Lung (tissue), 11 donors: ENCODE measurements at regions not wholly inside any gene's neighbourhood (a gene's known extent, or its start where the extent isn't known, plus 50 kb on each side); places are given as distances from the start of the nearest gene placed in this dataset.

Experiments used
- ATAC-seq: fragments of 200-7000 bp; cut with Tn5 transposase; one replicate; pipeline ENCODE4 v1.9.1; 2020; ENCODE audit warnings: moderate number of reproducible peaks; ENCODE audit not compliant: insufficient read depth, low FRiP score
- DNase-seq, 3 donors: peaks; one replicate each; pipeline ENCODE4 v3.0.0-alpha.2; 2013 to 2017
- H3K27ac ChIP-seq, 2 donors: one replicate each; pipeline ENCODE4 v1.5.1; 2013; ENCODE audit warnings: mild to moderate bottlenecking in 2 of 2, moderate library complexity in 2 of 2, control low read depth in 1 of 2, inconsistent platforms in 1 of 2, low read depth in 1 of 2, low read length in 1 of 2
- H3K27me3 ChIP-seq, 3 donors: one replicate each; pipeline ENCODE4 v1.5.1; 2013; ENCODE audit warnings: low read length in 2 of 3; ENCODE audit not compliant: control insufficient read depth in 3 of 3, insufficient read depth in 3 of 3
- H3K36me3 ChIP-seq, 4 donors: one replicate each; pipeline ENCODE4 v1.5.1; 2013; ENCODE audit warnings: low read length in 4 of 4, mild to moderate bottlenecking in 1 of 4, moderate library complexity in 1 of 4; ENCODE audit not compliant: control insufficient read depth in 4 of 4, insufficient read depth in 4 of 4
- H3K4me1 ChIP-seq, 5 donors: one replicate each; pipeline ENCODE4 v1.5.1; 2013; ENCODE audit warnings: low read length in 5 of 5, mild to moderate bottlenecking in 2 of 5, moderate library complexity in 1 of 5; ENCODE audit not compliant: control insufficient read depth in 5 of 5, insufficient read depth in 5 of 5
- H3K4me3 ChIP-seq: one replicate; pipeline ENCODE4 v1.5.1; 2013; ENCODE audit warnings: mild to moderate bottlenecking, control low read depth, moderate library complexity
- H3K9ac ChIP-seq, 2 donors: one replicate each; pipeline ENCODE4 v1.5.1; 2013; ENCODE audit warnings: low read length in 2 of 2, control low read depth in 1 of 2; ENCODE audit not compliant: insufficient read depth in 1 of 2
- H3K9me3 ChIP-seq, 4 donors: one replicate each; pipeline ENCODE4 v1.5.1; 2013; ENCODE audit warnings: low read length in 3 of 4, mild to moderate bottlenecking in 1 of 4, moderate library complexity in 1 of 4; ENCODE audit not compliant: control insufficient read depth in 4 of 4, insufficient read depth in 3 of 4
- CTCF ChIP-seq: IDR thresholded peaks from 2 replicates; pipeline ENCODE4 v1.5.1; 2012; ENCODE audit warnings: mild to moderate bottlenecking; ENCODE audit errors: control extremely low read depth, extremely low read depth
- WGBS, 2 donors: extraction: QIAGEN DNeasy Blood & Tissue Kit; methylation state at CpG; one replicate each; pipeline ENCODE4 v1.1.7; 2013; 5-methylcytosine and 5-hydroxymethylcytosine counted together
- donor health status: control.
- donor health status: control.
- donor health status: Bipolar disorder and iron deficiency.
- donor health status: healthy.
- donor health status: DM: yes; HTN: yes; CAD: no.

GRCh38 chr9:31719262-31719661 is 665.2 kb upstream of the ACO1 start:
- no peak for DNase-seq
- no peaks in the 10 kb centered on the region for H3K36me3 ChIP-seq
- 81 to 83% methylated on average over 4 of the region's 4 CpGs for WGBS, 2 donors
- no peak for ATAC-seq
- H3K4me3 ChIP-seq = no peak overlapping the region
- no peaks in the 10 kb centered on the region for H3K27me3 ChIP-seq
- no peak overlapping the region for H3K9ac ChIP-seq
- H3K4me1 ChIP-seq = no peaks in the 10 kb centered on the region
- TF ChIP-seq CTCF = no peak
- H3K9me3 ChIP-seq = no peaks in the 10 kb centered on the region
- no peak overlapping the region for H3K27ac ChIP-seq

- Histone ChIP-seq H3K27ac (no peak overlapping the region), H3K27me3 (no peaks in the 10 kb centered on the region), H3K9me3 (peaks cover 0 to 2% (median 0%) of the 10 kb centered on the region in 4 donors), H3K9ac (no peak overlapping the region), H3K36me3 (no peaks in the 10 kb centered on the region), H3K4me1 (no peaks in the 10 kb centered on the region), H3K4me3 (no peak overlapping the region)
- ATAC-seq = no peak
- 94 to 96% methylated on average over 6 of the region's 6 CpGs for WGBS, 2 donors
- no peak for DNase-seq
- no peak for TF ChIP-seq CTCF
These were observed 654.0 kb upstream of the ACO1 start for GRCh38 chr9:31730398-31730797.

GRCh38 chr9:31733166-31733565 is 651.3 kb upstream of the ACO1 start:
- DNase-seq = no peak
- 76 to 90% methylated on average over 3 of the region's 3 CpGs for WGBS, 2 donors
- Histone ChIP-seq H3K36me3 (no peaks in the 10 kb centered on the region), H3K9me3 (peaks cover 0 to 2% (median 0%) of the 10 kb centered on the region in 4 donors), H3K4me3 (no peak overlapping the region), H3K9ac (no peak overlapping the region), H3K27ac (no peak overlapping the region), H3K4me1 (no peaks in the 10 kb centered on the region), H3K27me3 (no peaks in the 10 kb centered on the region)
- ATAC-seq = no peak
- TF ChIP-seq CTCF = no peak

GRCh38 chr9:31736581-31737179 is 647.8 kb upstream of the ACO1 start:
- TF ChIP-seq CTCF = no peak
- WGBS, 2 donors = 96 to 100% methylated on average over 1 of the region's 1 CpG
- Histone ChIP-seq H3K27me3 (no peaks in the 10 kb centered on the region), H3K4me1 (no peaks in the 10 kb centered on the region), H3K36me3 (no peaks in the 10 kb centered on the region), H3K9ac (no peak overlapping the region), H3K9me3 (no peaks in the 10 kb centered on the region), H3K27ac (no peak overlapping the region), H3K4me3 (no peak overlapping the region)
- DNase-seq (peak in 1 of 3 donors; percentile 2), ATAC-seq (no peak)
